ENCODE measurements at regions not wholly inside any gene's neighbourhood (a gene's known extent, or its start where the extent isn't known, plus 50 kb on each side); places are given as distances from the start of the nearest gene placed in this dataset.
A peak's percentile ranks its signal among the peaks of the same experiment; 100 is the strongest.

GRCh38 chr5:124662181-124662781 is 84.2 kb downstream of the ZNF608 start:
- Histone ChIP-seq H2AFZ (ENCODE audit: low read length, unreplicated experiment) (no peak overlapping the region), H3K27me3 (ENCODE audit: insufficient read depth, low read length) (no peaks in the 10 kb centered on the region), H3K36me3 (ENCODE audit: insufficient read depth, low read length) (no peaks in the 10 kb centered on the region), H3K4me3 (ENCODE audit: low read depth, low read length) (no peak overlapping the region), H3K79me2 (ENCODE audit: control insufficient read depth, insufficient read depth, low read length, unreplicated experiment) (no peaks in the 10 kb centered on the region), H3K4me1 (ENCODE audit: control insufficient read depth, insufficient read depth, low read length, unreplicated experiment) (peaks cover 29% of the 10 kb centered on the region), H3K27ac (ENCODE audit: low read depth, low read length) (no peak overlapping the region)

GRCh38 chr5:124661317-124662141 is 84.9 kb downstream of the ZNF608 start:
- Histone ChIP-seq H3K27ac (ENCODE audit: low read depth, low read length) (peak overlapping the region; percentile 34), H3K4me3 (ENCODE audit: low read depth, low read length) (peak overlapping the region; percentile 22; the same call in 1 of the 2 replicates), H2AFZ (ENCODE audit: low read length, unreplicated experiment) (peak overlapping the region; percentile 23), H3K79me2 (ENCODE audit: control insufficient read depth, insufficient read depth, low read length, unreplicated experiment) (no peaks in the 10 kb centered on the region), H3K36me3 (ENCODE audit: insufficient read depth, low read length) (no peaks in the 10 kb centered on the region), H3K27me3 (ENCODE audit: insufficient read depth, low read length) (no peaks in the 10 kb centered on the region), H3K4me1 (ENCODE audit: control insufficient read depth, insufficient read depth, low read length, unreplicated experiment) (peaks cover 34% of the 10 kb centered on the region)

GRCh38 chr5:124660229-124661093 is 86.0 kb downstream of the ZNF608 start:
- Histone ChIP-seq H2AFZ (ENCODE audit: low read length, unreplicated experiment) (no peak overlapping the region), H3K4me3 (ENCODE audit: low read depth, low read length) (no peak overlapping the region), H3K27me3 (ENCODE audit: insufficient read depth, low read length) (no peaks in the 10 kb centered on the region), H3K4me1 (ENCODE audit: control insufficient read depth, insufficient read depth, low read length, unreplicated experiment) (peaks cover 39% of the 10 kb centered on the region), H3K27ac (ENCODE audit: low read depth, low read length) (no peak overlapping the region), H3K36me3 (ENCODE audit: insufficient read depth, low read length) (no peaks in the 10 kb centered on the region), H3K79me2 (ENCODE audit: control insufficient read depth, insufficient read depth, low read length, unreplicated experiment) (no peaks in the 10 kb centered on the region)

GRCh38 chr5:124659798-124660197 is 86.6 kb downstream of the ZNF608 start:
- Histone ChIP-seq H3K27ac (ENCODE audit: low read depth, low read length) (no peak overlapping the region), H3K79me2 (ENCODE audit: control insufficient read depth, insufficient read depth, low read length, unreplicated experiment) (no peaks in the 10 kb centered on the region), H3K36me3 (ENCODE audit: insufficient read depth, low read length) (no peaks in the 10 kb centered on the region)

GRCh38 chr5:124658867-124659557 is 87.4 kb downstream of the ZNF608 start:
- H3K36me3 ChIP-seq (ENCODE audit: insufficient read depth, low read length): no peaks in the 10 kb centered on the region
- no peaks in the 10 kb centered on the region for H3K79me2 ChIP-seq (ENCODE audit: control insufficient read depth, insufficient read depth, low read length, unreplicated experiment)
- H2AFZ ChIP-seq (ENCODE audit: low read length, unreplicated experiment): no peak overlapping the region
- no peak overlapping the region for H3K4me3 ChIP-seq (ENCODE audit: low read depth, low read length)
- peaks cover 49% of the 10 kb centered on the region for H3K4me1 ChIP-seq (ENCODE audit: control insufficient read depth, insufficient read depth, low read length, unreplicated experiment)
- no peak overlapping the region for H3K27ac ChIP-seq (ENCODE audit: low read depth, low read length)
- H3K27me3 ChIP-seq (ENCODE audit: insufficient read depth, low read length): no peaks in the 10 kb centered on the region

More at GRCh38 chr5:124659798-124660197, 86.6 kb downstream of the ZNF608 start:
- H3K4me3 ChIP-seq (ENCODE audit: low read depth, low read length): no peak overlapping the region
- no peak overlapping the region for H2AFZ ChIP-seq (ENCODE audit: low read length, unreplicated experiment)
- peaks cover 45% of the 10 kb centered on the region for H3K4me1 ChIP-seq (ENCODE audit: control insufficient read depth, insufficient read depth, low read length, unreplicated experiment)
- no peaks in the 10 kb centered on the region for H3K27me3 ChIP-seq (ENCODE audit: insufficient read depth, low read length)

- peak overlapping the region; percentile 53 for H3K4me3 ChIP-seq (ENCODE audit: low read depth, low read length)
- H2AFZ ChIP-seq (ENCODE audit: low read length, unreplicated experiment): peak overlapping the region; percentile 47
- H3K27ac ChIP-seq (ENCODE audit: low read depth, low read length): peak overlapping the region; percentile 80
Measured at GRCh38 chr5:124655921-124656511, 90.4 kb downstream of the ZNF608 start.

GRCh38 chr5:124655251-124655917 is 91.1 kb downstream of the ZNF608 start:
- no peaks in the 10 kb centered on the region for H3K27me3 ChIP-seq (ENCODE audit: insufficient read depth, low read length)
- peak overlapping the region; percentile 80 for H3K27ac ChIP-seq (ENCODE audit: low read depth, low read length)
- no peak overlapping the region for H2AFZ ChIP-seq (ENCODE audit: low read length, unreplicated experiment)
- peaks cover 47% of the 10 kb centered on the region for H3K4me1 ChIP-seq (ENCODE audit: control insufficient read depth, insufficient read depth, low read length, unreplicated experiment)
- H3K36me3 ChIP-seq (ENCODE audit: insufficient read depth, low read length): no peaks in the 10 kb centered on the region
- peak overlapping the region; percentile 53 for H3K4me3 ChIP-seq (ENCODE audit: low read depth, low read length)
- peaks cover 6% of the 10 kb centered on the region for H3K79me2 ChIP-seq (ENCODE audit: control insufficient read depth, insufficient read depth, low read length, unreplicated experiment)

More at GRCh38 chr5:124655921-124656511, 90.4 kb downstream of the ZNF608 start:
- Histone ChIP-seq H3K4me1 (ENCODE audit: control insufficient read depth, insufficient read depth, low read length, unreplicated experiment) (peaks cover 44% of the 10 kb centered on the region), H3K27me3 (ENCODE audit: insufficient read depth, low read length) (no peaks in the 10 kb centered on the region), H3K79me2 (ENCODE audit: control insufficient read depth, insufficient read depth, low read length, unreplicated experiment) (peaks cover 6% of the 10 kb centered on the region), H3K36me3 (ENCODE audit: insufficient read depth, low read length) (no peaks in the 10 kb centered on the region)

GRCh38 chr5:124654418-124654817 is 92.0 kb downstream of the ZNF608 start:
- Histone ChIP-seq H3K27ac (ENCODE audit: low read depth, low read length) (no peak overlapping the region), H3K4me3 (ENCODE audit: low read depth, low read length) (no peak overlapping the region), H2AFZ (ENCODE audit: low read length, unreplicated experiment) (no peak overlapping the region), H3K4me1 (ENCODE audit: control insufficient read depth, insufficient read depth, low read length, unreplicated experiment) (peaks cover 46% of the 10 kb centered on the region), H3K79me2 (ENCODE audit: control insufficient read depth, insufficient read depth, low read length, unreplicated experiment) (peaks cover 6% of the 10 kb centered on the region), H3K27me3 (ENCODE audit: insufficient read depth, low read length) (no peaks in the 10 kb centered on the region), H3K36me3 (ENCODE audit: insufficient read depth, low read length) (no peaks in the 10 kb centered on the region)

GRCh38 chr5:124653666-124654065 is 92.8 kb downstream of the ZNF608 start:
- no peak overlapping the region for H2AFZ ChIP-seq (ENCODE audit: low read length, unreplicated experiment)
- H3K27me3 ChIP-seq (ENCODE audit: insufficient read depth, low read length): no peaks in the 10 kb centered on the region
- peaks cover 44% of the 10 kb centered on the region for H3K4me1 ChIP-seq (ENCODE audit: control insufficient read depth, insufficient read depth, low read length, unreplicated experiment)
- no peak overlapping the region for H3K4me3 ChIP-seq (ENCODE audit: low read depth, low read length)
- peaks cover 6% of the 10 kb centered on the region for H3K79me2 ChIP-seq (ENCODE audit: control insufficient read depth, insufficient read depth, low read length, unreplicated experiment)
- no peaks in the 10 kb centered on the region for H3K36me3 ChIP-seq (ENCODE audit: insufficient read depth, low read length)
- H3K27ac ChIP-seq (ENCODE audit: low read depth, low read length): no peak overlapping the region

Data from ACC112 (cell line).